SK-N-SH treated with all-trans-retinoic acid at 6 μM for 48 hours (cell line): ENCODE measurements at regions not wholly inside any gene's neighbourhood (a gene's known extent, or its start where the extent isn't known, plus 50 kb on each side); places are given as distances from the start of the nearest gene placed in this dataset.

ENCODE experiments used
- ATAC-seq: fragments of 200-7000 bp; cut with Tn5 transposase; 3 replicates; pipeline ENCODE4 v1.9.1; 2020; ENCODE audit warnings: mild to moderate bottlenecking, moderate library complexity
- ARNTL ChIP-seq: fragments of 450-650 bp; formaldehyde crosslinking; IDR thresholded peaks from 2 replicates; pipeline ENCODE4 v1.5.0; 2020; ENCODE audit warnings: low read depth, mild to moderate bottlenecking, moderate library complexity, borderline replicate concordance
- BACH2 ChIP-seq: fragments of 250-450 bp; sonication (Bioruptor Pico); IDR thresholded peaks from 2 replicates; pipeline ENCODE4 v1.9.0; 2021; ENCODE audit warnings: mild to moderate bottlenecking, borderline replicate concordance
- CREB5 ChIP-seq: fragments of 250-450 bp; sonication (Bioruptor Pico); IDR thresholded peaks from 2 replicates; pipeline ENCODE4 v1.5.1; 2020; ENCODE audit warnings: low read depth, mild to moderate bottlenecking, moderate library complexity
- CSDC2 ChIP-seq: fragments of 250-450 bp; sonication (Bioruptor Pico); IDR thresholded peaks from 2 replicates; pipeline ENCODE4 v1.5.0; 2020; ENCODE audit warnings: mild to moderate bottlenecking, moderate library complexity
- ESRRG ChIP-seq: fragments of 250-450 bp; sonication (Bioruptor Pico); IDR thresholded peaks from 2 replicates; pipeline ENCODE4 v1.6.1; 2021; ENCODE audit warnings: mild to moderate bottlenecking
- ISL1 ChIP-seq: fragments of 250-450 bp; sonication (Bioruptor Pico); IDR thresholded peaks from 2 replicates; pipeline ENCODE4 v2.1.2; 2022; ENCODE audit warnings: mild to moderate bottlenecking, moderate library complexity
- PATZ1 ChIP-seq: fragments of 250-450 bp; sonication (Bioruptor Pico); IDR thresholded peaks from 2 replicates; pipeline ENCODE4 v1.8.0; 2020; ENCODE audit warnings: mild to moderate bottlenecking, moderate library complexity, borderline replicate concordance
- PPARA ChIP-seq: fragments of 250-450 bp; sonication (Bioruptor Pico); IDR thresholded peaks from 2 replicates; pipeline ENCODE4 v1.5.0; 2020; ENCODE audit warnings: mild to moderate bottlenecking, borderline replicate concordance
- RARB ChIP-seq: fragments of 250-450 bp; sonication (Bioruptor Pico); IDR thresholded peaks from 2 replicates; pipeline ENCODE4 v1.8.0; 2021; ENCODE audit warnings: mild to moderate bottlenecking, moderate library complexity
- TCF4 ChIP-seq: fragments of 250-450 bp; sonication (Bioruptor Pico); IDR thresholded peaks from 2 replicates; pipeline ENCODE4 v1.8.0; 2021; ENCODE audit warnings: mild to moderate bottlenecking, moderate library complexity, borderline replicate concordance
- TOX ChIP-seq: fragments of 250-450 bp; sonication (Bioruptor Pico); IDR thresholded peaks from 2 replicates; pipeline ENCODE4 v1.8.0; 2021; ENCODE audit warnings: mild to moderate bottlenecking, moderate library complexity, borderline replicate concordance
- TSHZ2 ChIP-seq: fragments of 250-450 bp; sonication (Bioruptor Pico); IDR thresholded peaks from 2 replicates; pipeline ENCODE4 v1.5.0; 2020; ENCODE audit warnings: mild to moderate bottlenecking, moderate library complexity
- ZC3H10 ChIP-seq: fragments of 250-450 bp; sonication (Bioruptor Pico); IDR thresholded peaks from 2 replicates; pipeline ENCODE4 v1.5.1; 2021; ENCODE audit warnings: mild to moderate bottlenecking, moderate library complexity
- ZFP3 ChIP-seq: fragments of 250-450 bp; sonication (Bioruptor Pico); IDR thresholded peaks from 2 replicates; pipeline ENCODE4 v1.5.0; 2020; ENCODE audit warnings: mild to moderate bottlenecking, moderate library complexity
- ZFP30 ChIP-seq: fragments of 450-650 bp; formaldehyde crosslinking; IDR thresholded peaks from 2 replicates; pipeline ENCODE4 v1.5.0; 2022; ENCODE audit warnings: mild to moderate bottlenecking, moderate library complexity
- ZNF565 ChIP-seq: fragments of 450-650 bp; formaldehyde crosslinking; conservative IDR thresholded peaks from 2 replicates; pipeline ENCODE4 v1.5.0; 2020; ENCODE audit warnings: low read depth, mild to moderate bottlenecking, moderate library complexity
- ZNF70 ChIP-seq: fragments of 450-650 bp; formaldehyde crosslinking; IDR thresholded peaks from 2 replicates; pipeline ENCODE4 v1.5.0; 2020; ENCODE audit warnings: mild to moderate bottlenecking, moderate library complexity
- ZNF8 ChIP-seq: fragments of 450-650 bp; formaldehyde crosslinking; IDR thresholded peaks from 2 replicates; pipeline ENCODE4 v1.5.0; 2020; ENCODE audit warnings: mild to moderate bottlenecking, moderate library complexity
- TF ChIP-seq, protein P1 (sequence below): fragments of 250-450 bp; sonication (Bioruptor Pico); IDR thresholded peaks from 2 replicates; pipeline ENCODE4 v1.8.0; 2021; ENCODE audit warnings: low read depth, mild to moderate bottlenecking, moderate library complexity, borderline replicate concordance

- no peak for ATAC-seq
- TF ChIP-seq PATZ1 (no peak), TCF4 (CRISPR knock-in tag) (no peak)
Observed at GRCh38 chr5:109929911-109930310, 240.2 kb downstream of the MAN2A1 start.

DNA sequence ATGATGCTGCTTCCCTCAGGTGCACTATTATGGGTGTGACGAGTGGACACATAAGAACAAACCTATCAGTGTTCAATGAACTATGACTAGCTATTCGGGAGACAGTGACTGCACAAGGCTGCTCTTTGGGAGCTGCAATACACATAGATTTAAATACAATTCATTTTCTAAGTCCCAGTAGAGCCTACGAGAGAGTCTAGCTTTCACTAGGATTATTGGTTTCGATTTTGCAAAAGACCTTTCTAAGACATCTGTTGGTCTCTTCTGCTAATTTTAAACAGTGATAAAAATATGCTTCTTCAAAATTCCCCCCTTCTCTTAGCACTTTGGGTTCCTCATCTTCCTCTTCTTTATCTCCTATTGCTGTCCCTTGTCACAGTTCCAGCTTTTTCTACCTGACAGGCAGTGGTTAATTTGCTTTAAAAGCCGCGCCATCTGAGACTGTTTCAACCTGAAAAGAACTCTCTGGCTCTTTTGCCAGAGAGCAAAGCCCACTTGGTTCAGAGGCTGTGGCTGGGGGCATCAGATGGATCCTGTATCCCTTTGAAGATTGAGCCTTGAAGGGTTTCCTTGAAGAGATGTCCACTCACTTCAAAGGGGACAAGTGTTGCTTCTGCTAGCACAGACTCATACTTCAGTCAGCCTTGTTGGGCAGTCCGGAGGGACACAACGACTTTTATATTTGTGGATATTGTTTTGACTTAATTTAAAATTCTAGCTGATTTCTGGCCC lies 241.5 kb downstream of the MAN2A1 start:
- TF ChIP-seq PPARA (CRISPR knock-in tag) (no peak), ZNF70 (no peak), RARB (CRISPR knock-in tag) (no peak), ZC3H10 (no peak), ARNTL (no peak), TOX (no peak), ZNF565 (CRISPR knock-in tag) (no peak), ZFP3 (no peak), TSHZ2 (CRISPR knock-in tag) (no peak), CSDC2 (CRISPR knock-in tag) (no peak), CREB5 (CRISPR knock-in tag) (no peak), PATZ1 (no peak), TCF4 (CRISPR knock-in tag) (no peak), ZFP30 (CRISPR knock-in tag) (no peak), ISL1 (CRISPR knock-in tag) (no peak), ESRRG (CRISPR knock-in tag) (no peak), BACH2 (CRISPR knock-in tag) (no peak), ZNF8 (CRISPR knock-in tag) (no peak)
- TF ChIP-seq, protein P1, sequence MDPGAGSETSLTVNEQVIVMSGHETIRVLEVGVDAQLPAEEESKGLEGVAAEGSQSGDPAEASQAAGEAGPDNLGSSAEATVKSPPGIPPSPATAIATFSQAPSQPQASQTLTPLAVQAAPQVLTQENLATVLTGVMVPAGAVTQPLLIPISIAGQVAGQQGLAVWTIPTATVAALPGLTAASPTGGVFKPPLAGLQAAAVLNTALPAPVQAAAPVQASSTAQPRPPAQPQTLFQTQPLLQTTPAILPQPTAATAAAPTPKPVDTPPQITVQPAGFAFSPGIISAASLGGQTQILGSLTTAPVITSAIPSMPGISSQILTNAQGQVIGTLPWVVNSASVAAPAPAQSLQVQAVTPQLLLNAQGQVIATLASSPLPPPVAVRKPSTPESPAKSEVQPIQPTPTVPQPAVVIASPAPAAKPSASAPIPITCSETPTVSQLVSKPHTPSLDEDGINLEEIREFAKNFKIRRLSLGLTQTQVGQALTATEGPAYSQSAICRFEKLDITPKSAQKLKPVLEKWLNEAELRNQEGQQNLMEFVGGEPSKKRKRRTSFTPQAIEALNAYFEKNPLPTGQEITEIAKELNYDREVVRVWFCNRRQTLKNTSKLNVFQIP (CRISPR knock-in tag): no peak

DNA sequence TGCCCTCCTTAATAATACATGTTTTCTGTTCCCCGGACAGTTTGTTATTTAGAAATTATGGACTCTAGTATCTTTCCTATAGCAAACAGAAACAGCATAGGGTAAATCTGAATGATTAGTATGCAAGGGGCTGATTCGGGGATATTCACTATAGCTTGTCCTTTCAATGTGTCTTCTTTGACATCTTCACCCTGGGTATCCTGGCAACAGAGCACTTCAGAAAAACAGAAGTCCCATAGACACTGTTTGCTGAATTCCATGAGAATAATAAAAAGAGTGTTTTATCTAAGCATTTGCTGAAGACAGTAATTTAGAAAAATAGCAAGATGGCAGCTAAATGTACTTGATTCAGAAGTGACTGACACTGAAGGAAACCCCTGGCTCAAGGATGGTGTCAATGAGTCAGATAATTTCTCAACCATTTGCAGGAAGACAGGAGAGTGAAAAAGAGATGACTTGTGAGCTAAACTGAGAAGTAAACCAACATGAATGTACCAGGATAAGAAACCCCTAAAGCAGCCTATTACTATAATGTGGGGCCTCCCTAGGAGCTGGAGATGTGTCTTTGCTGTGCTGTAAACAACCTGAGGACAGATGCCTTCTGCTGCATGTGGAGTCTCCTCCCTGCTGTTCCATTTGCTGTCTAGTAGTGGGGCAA lies 246.2 kb downstream of the MAN2A1 start:
- no peak for ATAC-seq
- TF ChIP-seq ZNF565 (CRISPR knock-in tag): no peak
- no peak for TF ChIP-seq RARB (CRISPR knock-in tag)
- no peak for TF ChIP-seq ZNF70
- TF ChIP-seq PATZ1: no peak
- no peak for TF ChIP-seq TCF4 (CRISPR knock-in tag)
- TF ChIP-seq ESRRG (CRISPR knock-in tag): no peak
- TF ChIP-seq ISL1 (CRISPR knock-in tag): no peak
- TF ChIP-seq, protein P1 (CRISPR knock-in tag): no peak
- no peak for TF ChIP-seq ARNTL
- no peak for TF ChIP-seq ZFP3
- no peak for TF ChIP-seq ZNF8 (CRISPR knock-in tag)
- TF ChIP-seq, all 23 proteins: peak for 0

More for the DNA sequence above, 241.5 kb downstream of the MAN2A1 start:
- no peak for ATAC-seq
